A673 (cell line): ENCODE measurements at regions not wholly inside any gene's neighbourhood (a gene's known extent, or its start where the extent isn't known, plus 50 kb on each side); places are given as distances from the start of the nearest gene placed in this dataset.

Experiments
- BruUV-seq: library from RNA; stranded (reverse); fragments of 400-500 nt; replicated peaks from 2 replicates; lab custom pipeline; 2021; lab: Mats Ljungman, UMichigan
- CTCF ChIA-PET: fragments of 300-600 bp; sonication (Branson Sonifier 250); formaldehyde crosslinking; loops from one replicate; lab custom pipeline; 2022; ENCODE audit warnings: antibody characterized with exemption; lab: Charles Lee
- POLR2A ChIA-PET: fragments of 300-600 bp; sonication (Branson Sonifier 250); formaldehyde crosslinking; loops from one replicate; lab custom pipeline; 2022; ENCODE audit warnings: antibody characterized with exemption; ENCODE audit not compliant: low non-redundant PET; lab: Charles Lee
- DNase-seq: peaks from one replicate; pipeline ENCODE4 v3.0.0-alpha.2; 2015; ENCODE audit warnings: low spot score
- H3K27ac ChIP-seq: fragments of 200-600 bp; sonication (generic); 2 replicates; pipeline ENCODE4 v1.5.1; 2016; ENCODE audit warnings: mixed run types, low read depth, mild to moderate bottlenecking, mixed read lengths, antibody characterized with exemption, low read length; ENCODE audit not compliant: poor library complexity, severe bottlenecking
- H3K27me3 ChIP-seq: fragments of 200-600 bp; sonication (generic); replicated peaks from 2 replicates; pipeline ENCODE4 v1.6.1; 2017; ENCODE audit warnings: mixed run types, low read depth, mild to moderate bottlenecking, mixed read lengths, antibody characterized with exemption, low read length; ENCODE audit not compliant: insufficient read depth, poor library complexity
- H3K36me3 ChIP-seq: fragments of 200-600 bp; sonication (generic); 2 replicates; pipeline ENCODE4 v1.6.1; 2016; ENCODE audit warnings: mixed run types, mild to moderate bottlenecking, mixed read lengths, antibody characterized with exemption, low read length; ENCODE audit not compliant: insufficient read depth, poor library complexity, severe bottlenecking
- H3K4me1 ChIP-seq: fragments of 200-600 bp; sonication (generic); 2 replicates; pipeline ENCODE4 v1.6.1; 2017; ENCODE audit warnings: mixed run types, mild to moderate bottlenecking, mixed read lengths, antibody characterized with exemption, low read length; ENCODE audit not compliant: insufficient read depth, poor library complexity, severe bottlenecking
- H3K4me3 ChIP-seq: fragments of 200-600 bp; sonication (generic); 2 replicates; pipeline ENCODE4 v1.5.1; 2016; ENCODE audit warnings: low read depth, mixed run types, mild to moderate bottlenecking, mixed read lengths, low read length; ENCODE audit not compliant: poor library complexity, severe bottlenecking
- H3K9me3 ChIP-seq: fragments of 200-600 bp; sonication (generic); 2 replicates; pipeline ENCODE4 v1.6.1; 2016; ENCODE audit warnings: mixed run types, low read depth, mild to moderate bottlenecking, mixed read lengths, antibody characterized with exemption, low read length; ENCODE audit not compliant: poor library complexity, severe bottlenecking
- CTCF ChIP-seq: fragments of 300-800, 200-600 bp; sonication (generic); conservative IDR thresholded peaks from 2 replicates; pipeline ENCODE4 v1.5.1; 2017; ENCODE audit warnings: low read depth, mild to moderate bottlenecking, antibody characterized with exemption, low read length, moderate library complexity, mixed read lengths
- EZH2 ChIP-seq: fragments of 200-600 bp; sonication (generic); IDR thresholded peaks from 2 replicates; pipeline ENCODE4 v1.6.1; 2017; ENCODE audit warnings: borderline replicate concordance, low read depth, mild to moderate bottlenecking, mixed read lengths, antibody characterized with exemption, low read length; ENCODE audit not compliant: poor library complexity, severe bottlenecking
- intact Hi-C: fragments of 100-400 bp; cut with micrococcal nuclease; formaldehyde crosslinking; loops from one replicate; pipeline ENCODE4 v1.10.0; 2022; ENCODE audit not compliant: unreplicated experiment

DNA sequence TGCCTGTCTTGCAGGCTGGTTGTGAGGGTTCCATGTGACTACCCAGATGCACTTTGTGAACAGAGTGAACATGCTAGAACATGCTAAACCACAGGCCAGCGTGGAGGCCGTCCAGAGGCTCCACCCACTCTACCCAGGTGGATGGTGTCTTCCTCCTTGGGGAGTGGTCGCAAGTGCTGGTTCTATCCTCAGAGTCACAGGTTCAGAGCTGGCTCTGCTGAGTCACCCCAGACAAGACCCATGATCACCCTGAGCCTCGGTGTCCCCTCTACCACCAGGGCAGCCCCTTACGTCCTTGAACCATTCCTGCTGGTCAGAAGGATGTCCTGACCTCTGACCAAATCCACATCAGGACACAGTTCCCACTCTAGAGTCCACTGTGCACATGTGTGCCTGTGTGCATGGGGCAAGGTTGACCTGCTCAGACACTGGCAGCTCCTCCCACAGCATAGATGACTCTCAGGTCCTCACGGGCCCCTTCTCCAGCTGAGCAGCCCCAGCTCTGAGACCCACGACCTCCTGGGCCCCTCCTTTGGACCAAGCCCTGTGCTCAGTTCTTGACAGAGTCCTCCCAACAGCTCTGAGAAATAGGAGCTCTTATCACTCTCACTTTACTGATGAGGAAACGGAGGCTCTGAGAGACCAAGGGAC is 391.8 kb downstream of the MATN1 start:
- TF ChIP-seq CTCF (no peak), EZH2 (no peak)
- intact Hi-C loops = no loop called here
- H3K4me3 ChIP-seq = no peak overlapping the region
- DNase-seq = no peak
- ChIA-PET POLR2A (no interaction called here), CTCF (no interaction called here)
- H3K9me3 ChIP-seq = no peaks in the 10 kb centered on the region
- H3K27me3 ChIP-seq = no peaks in the 10 kb centered on the region
- no peak overlapping the region for H3K27ac ChIP-seq
- no peaks in the 10 kb centered on the region for H3K4me1 ChIP-seq
- no peaks in the 10 kb centered on the region for H3K36me3 ChIP-seq
- BruUV-seq = no TSS peak

DNA sequence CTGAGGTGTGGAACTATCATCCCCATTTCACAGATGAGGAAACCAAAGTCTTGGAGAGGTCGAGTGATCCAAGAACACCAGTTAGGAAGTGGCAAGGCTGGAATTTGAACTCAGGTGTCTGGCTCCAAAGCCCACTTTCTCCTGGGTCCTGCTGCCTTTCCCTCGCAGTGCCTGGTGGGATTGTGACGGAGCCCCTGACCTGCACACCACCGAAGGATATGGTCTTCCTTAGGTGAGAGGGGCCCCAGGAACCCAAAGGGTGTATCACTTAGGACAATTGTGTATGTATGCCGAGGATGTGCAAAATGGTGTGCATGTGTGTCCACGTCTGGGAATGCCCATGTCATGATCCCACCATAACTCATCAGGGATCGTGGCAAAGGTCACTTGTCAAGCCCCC is 392.7 kb downstream of the MATN1 start:
- DNase-seq = no peak
- no peaks in the 10 kb centered on the region for H3K27me3 ChIP-seq
- no peak overlapping the region for H3K27ac ChIP-seq
- intact Hi-C loops = no loop called here
- no peaks in the 10 kb centered on the region for H3K9me3 ChIP-seq
- H3K4me1 ChIP-seq = no peaks in the 10 kb centered on the region
- H3K36me3 ChIP-seq = no peaks in the 10 kb centered on the region
- TF ChIP-seq EZH2 (no peak), CTCF (no peak)
- ChIA-PET CTCF (no interaction called here), POLR2A (no interaction called here)
- H3K4me3 ChIP-seq = no peak overlapping the region
- no TSS peak for BruUV-seq

DNA sequence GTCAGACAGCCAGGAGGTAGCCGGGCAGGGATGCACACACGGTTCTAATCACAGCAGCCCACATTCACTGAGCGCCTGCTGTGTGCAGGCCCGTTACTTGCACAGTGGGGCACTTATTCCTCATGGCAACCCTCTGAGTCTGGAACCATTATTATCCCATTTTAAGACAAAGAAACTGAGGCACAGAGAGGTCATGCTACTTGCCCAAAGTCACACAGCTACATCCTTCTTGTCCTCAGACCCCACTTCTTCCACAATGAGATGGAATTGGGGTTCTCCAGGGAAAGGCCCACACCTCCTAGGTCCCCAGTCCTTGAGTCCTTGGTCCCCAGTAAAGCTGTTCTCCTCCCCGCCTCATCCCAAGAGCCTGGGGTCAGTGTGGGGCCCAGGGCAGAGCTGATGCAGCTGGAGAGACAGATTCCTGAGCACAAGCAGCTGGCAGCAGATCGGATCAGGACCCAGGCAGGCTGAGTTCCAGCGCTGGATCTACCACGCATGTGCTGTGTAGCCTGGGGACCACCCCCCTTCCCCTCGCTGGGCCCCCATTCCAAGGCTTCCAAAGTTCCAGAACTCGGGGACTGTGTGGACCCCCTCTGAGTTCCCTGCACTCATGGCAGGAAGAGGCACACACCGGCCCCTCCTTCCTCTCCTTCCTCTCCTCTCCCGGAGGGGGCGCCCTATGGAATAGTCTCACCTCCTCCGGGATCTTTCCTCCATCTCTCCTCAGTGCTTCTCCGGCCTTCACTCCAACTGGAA is 393.4 kb downstream of the MATN1 start:
- POLR2A ChIA-PET = no interaction called here
- intact Hi-C loops = no loop called here
- no TSS peak for BruUV-seq
- H3K36me3 ChIP-seq = no peaks in the 10 kb centered on the region
- no peaks in the 10 kb centered on the region for H3K4me1 ChIP-seq
- CTCF ChIA-PET = no interaction called here
- no peak for DNase-seq
- no peak overlapping the region for H3K27ac ChIP-seq
- H3K9me3 ChIP-seq = no peaks in the 10 kb centered on the region
- TF ChIP-seq EZH2 (no peak), CTCF (peak; percentile 27; the same call in 1 of the 2 replicates)
- no peaks in the 10 kb centered on the region for H3K27me3 ChIP-seq
- H3K4me3 ChIP-seq = no peak overlapping the region
